HCT116 (cell line): ENCODE measurements at regions not wholly inside any gene's neighbourhood (a gene's known extent, or its start where the extent isn't known, plus 50 kb on each side); places are given as distances from the start of the nearest gene placed in this dataset.

ENCODE experiments used
- ATAC-seq: fragments of 200-7000 bp; cut with Tn5 transposase; 2 replicates; pipeline ENCODE4 v1.9.1; 2020; ENCODE audit warnings: mild to moderate bottlenecking, moderate library complexity
- BruUV-seq: library from RNA; stranded (reverse); fragments of 400-500 nt; replicated peaks from 2 replicates; lab custom pipeline; 2021; lab: Mats Ljungman, UMichigan
- CTCF ChIA-PET: fragments of 300-600 bp; sonication (Branson Sonifier 250); formaldehyde crosslinking; loops from one replicate; lab custom pipeline; 2021; ENCODE audit warnings: antibody characterized with exemption; lab: Charles Lee
- POLR2A ChIA-PET: fragments of 300-600, 350-600 bp; sonication (Branson Sonifier 250); formaldehyde crosslinking; loops from one replicate; lab custom pipeline; 2021; ENCODE audit warnings: antibody characterized with exemption; lab: Charles Lee
- RAD21 ChIA-PET, 2 experiments: fragments of 300-600 bp; sonication (Branson Sonifier 250); formaldehyde crosslinking; loops; one replicate each; lab custom pipeline; 2023; ENCODE audit warnings: low total read pairs in 2 of 2; ENCODE audit not compliant: uncharacterized antibody in 2 of 2, unreplicated experiment in 2 of 2, low non-redundant PET in 1 of 2; lab: Charles Lee
- DNase-seq: peaks from one replicate; pipeline ENCODE4 v3.0.0-alpha.2; 2010; ENCODE audit warnings: low read depth, low spot score
- H2AFZ ChIP-seq: fragments of 200-600 bp; shearing (Covaris generic), sonication (generic); 2 replicates; pipeline ENCODE4 v1.6.1; 2017; ENCODE audit warnings: low read depth, mixed run types, mixed read lengths, antibody characterized with exemption, low read length; ENCODE audit not compliant: poor library complexity, severe bottlenecking
- H3K27ac ChIP-seq: 2 replicates; pipeline ENCODE4 v1.5.1; 2012; ENCODE audit warnings: low read depth, low read length
- H3K27me3 ChIP-seq: fragments of 200-600 bp; sonication (generic); 2 replicates; pipeline ENCODE4 v1.6.1; 2016; ENCODE audit warnings: mixed run types, low read length, mixed read lengths; ENCODE audit not compliant: insufficient read depth
- H3K36me3 ChIP-seq, 2 experiments: fragments of 200-500 bp in 1 of 2; fragments of 200-600 bp in 1 of 2; sonication (Bioruptor generic) in 1 of 2; sonication (generic) in 1 of 2; 2 replicates each; pipeline versions ENCODE4 v1.5.1 to v1.6.1; 2014 to 2016; ENCODE audit warnings: low read length in 2 of 2, inconsistent platforms in 1 of 2, mixed read lengths in 1 of 2, mixed run types in 1 of 2; ENCODE audit not compliant: insufficient read depth in 2 of 2, control insufficient read depth in 1 of 2
- H3K4me1 ChIP-seq, 2 experiments: fragments of 200-600 bp in 1 of 2; sonication (generic) in 1 of 2; 2 replicates each; pipeline versions ENCODE4 v1.5.1 to v1.6.1; 2012 to 2017; ENCODE audit warnings: low read length in 2 of 2, inconsistent platforms in 1 of 2, mild to moderate bottlenecking in 1 of 2, mixed read lengths in 1 of 2, mixed run types in 1 of 2, moderate library complexity in 1 of 2; ENCODE audit not compliant: insufficient read depth in 2 of 2, control insufficient read depth in 1 of 2
- H3K4me2 ChIP-seq: fragments of 200-600 bp; sonication (generic); 2 replicates; pipeline ENCODE4 v1.6.1; 2017; ENCODE audit warnings: mixed run types, low read length, mixed read lengths
- H3K4me3 ChIP-seq, 2 experiments: fragments of 200-600 bp in 1 of 2; sonication (generic) in 1 of 2; replicated peaks in 1 of 2; 2 replicates each; pipeline ENCODE4 v1.5.1; 2011 to 2016; ENCODE audit warnings: low read length in 2 of 2, control low read depth in 1 of 2, low read depth in 1 of 2, mild to moderate bottlenecking in 1 of 2, mixed read lengths in 1 of 2, mixed run types in 1 of 2
- H3K79me2 ChIP-seq: fragments of 200-600 bp; sonication (generic); 2 replicates; pipeline ENCODE4 v1.6.1; 2017; ENCODE audit warnings: mild to moderate bottlenecking, mixed run types, low read length, moderate library complexity, mixed read lengths; ENCODE audit not compliant: insufficient read depth
- H3K9ac ChIP-seq: fragments of 200-600 bp; sonication (generic); 2 replicates; pipeline ENCODE4 v1.6.1; 2016; ENCODE audit warnings: low read length, mixed read lengths
- H3K9me2 ChIP-seq: fragments of 200-600 bp; sonication (generic), shearing (Covaris generic); 2 replicates; pipeline ENCODE4 v1.6.1; 2017; ENCODE audit warnings: mixed run types, mild to moderate bottlenecking, moderate library complexity; ENCODE audit not compliant: insufficient read depth
- H3K9me3 ChIP-seq, 2 experiments: fragments of 200-500 bp in 1 of 2; fragments of 200-600 bp in 1 of 2; sonication (Bioruptor generic) in 1 of 2; sonication (generic) in 1 of 2; 2 replicates each; pipeline ENCODE4 v1.6.1; 2014 to 2017; ENCODE audit warnings: low read length in 2 of 2, mixed read lengths in 2 of 2, inconsistent platforms in 1 of 2, low read depth in 1 of 2, mild to moderate bottlenecking in 1 of 2, mixed run types in 1 of 2, moderate library complexity in 1 of 2; ENCODE audit not compliant: control insufficient read depth in 1 of 2, insufficient read depth in 1 of 2
- H4K20me1 ChIP-seq: fragments of 200-600 bp; sonication (generic), shearing (Covaris generic); 2 replicates; pipeline ENCODE4 v1.6.1; 2017; ENCODE audit warnings: mixed run types, mild to moderate bottlenecking, moderate library complexity; ENCODE audit not compliant: insufficient read depth
- ATF3 ChIP-seq: IDR thresholded peaks from 2 replicates; pipeline ENCODE4 v1.6.1; 2012
- CBX3 ChIP-seq: IDR thresholded peaks from 2 replicates; pipeline ENCODE4 v1.6.1; 2012; ENCODE audit warnings: low read depth
- EZH2 ChIP-seq: fragments of 200-600 bp; sonication (generic); IDR thresholded peaks from 2 replicates; pipeline ENCODE4 v1.6.1; 2017; ENCODE audit warnings: antibody characterized with exemption, mixed run types
- EZH2phosphoT487 ChIP-seq: fragments of 200-600 bp; IDR thresholded peaks from 2 replicates; pipeline ENCODE4 v1.6.1; 2018; ENCODE audit warnings: antibody characterized with exemption, borderline replicate concordance
- POLR2AphosphoS5 ChIP-seq: IDR thresholded peaks from 2 replicates; pipeline ENCODE4 v1.6.1; 2011; ENCODE audit warnings: mild to moderate bottlenecking, low read depth, low read length, moderate library complexity
- RAD21 ChIP-seq: IDR thresholded peaks from 2 replicates; pipeline ENCODE4 v1.6.1; 2012; ENCODE audit warnings: low read depth, mild to moderate bottlenecking
- REST ChIP-seq: IDR thresholded peaks from 2 replicates; pipeline ENCODE4 v1.6.1; 2012; ENCODE audit warnings: low read depth
- SRF ChIP-seq: IDR thresholded peaks from 2 replicates; pipeline ENCODE4 v1.6.1; 2012; ENCODE audit warnings: low read depth
- ZNF274 ChIP-seq: fragments of 200-500 bp; sonication (Bioruptor generic); IDR thresholded peaks from 2 replicates; pipeline ENCODE4 v1.6.1; 2014; ENCODE audit warnings: mild to moderate bottlenecking, low read depth, low read length, inconsistent platforms
- intact Hi-C: fragments of 100-400 bp; cut with micrococcal nuclease; formaldehyde crosslinking; loops from 2 replicates; pipeline ENCODE4 v1.10.0; 2022

DNA sequence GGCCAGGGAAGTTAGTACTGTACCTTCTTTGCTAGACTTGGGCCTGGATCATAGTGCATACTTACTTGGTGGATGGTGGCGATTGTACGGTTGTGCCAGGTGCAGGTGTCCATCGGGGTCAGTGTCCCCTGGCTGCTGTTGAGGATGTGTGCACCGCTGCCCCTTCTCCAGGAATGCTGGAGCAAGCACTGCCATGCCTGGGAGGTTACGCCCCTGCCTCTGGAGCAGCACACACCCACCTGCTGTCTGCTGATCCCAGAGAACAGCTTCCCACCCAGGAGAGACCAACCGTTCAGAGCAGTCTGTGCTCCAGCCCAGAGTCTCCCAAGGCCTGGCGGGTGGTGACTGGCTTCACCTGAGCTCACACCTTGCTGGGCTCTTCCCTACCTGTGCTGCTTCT is 286.8 kb upstream of the HS6ST1 start:
- H3K27ac ChIP-seq = no peak overlapping the region
- CTCF ChIA-PET = no interaction called here
- POLR2A ChIA-PET = no interaction called here
- DNase-seq (no peak), ATAC-seq (no peak)
- BruUV-seq = no TSS peak
- H3K27me3 ChIP-seq = no peaks in the 10 kb centered on the region
- RAD21 ChIA-PET = no interaction called here
- no peaks in the 10 kb centered on the region for H3K79me2 ChIP-seq
- no peaks in the 10 kb centered on the region for H3K9me2 ChIP-seq
- TF ChIP-seq POLR2AphosphoS5 = no peak
- no peaks in the 10 kb centered on the region for H3K4me1 ChIP-seq
- H3K4me2 ChIP-seq = no peak overlapping the region
- H4K20me1 ChIP-seq = no peaks in the 10 kb centered on the region
- H3K36me3 ChIP-seq = no peaks in the 10 kb centered on the region
- intact Hi-C loops = no loop called here
- no peak overlapping the region for H3K9ac ChIP-seq
- no peak overlapping the region for H2AFZ ChIP-seq
- H3K4me3 ChIP-seq = no peak overlapping the region
- H3K9me3 ChIP-seq = no peaks in the 10 kb centered on the region

DNA sequence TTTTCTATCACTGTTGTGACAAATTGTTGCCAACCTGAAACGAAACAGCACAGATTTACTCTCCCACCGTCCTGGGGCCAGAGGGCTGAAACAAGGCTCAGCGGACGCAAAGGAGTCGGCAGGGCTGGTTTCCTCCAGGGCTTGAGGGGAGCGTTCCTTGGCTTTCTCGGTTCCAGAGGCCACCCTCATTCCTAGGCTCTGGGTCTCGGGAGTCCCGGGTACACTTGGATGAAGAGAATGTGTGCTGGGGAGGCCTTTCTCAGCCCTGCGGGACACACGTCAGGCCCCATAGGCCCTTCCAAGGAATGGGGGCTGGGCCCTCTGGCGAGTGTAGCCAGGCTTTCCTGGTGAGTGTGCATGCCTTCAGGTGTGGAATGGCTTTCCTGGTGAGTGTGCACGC is 287.3 kb upstream of the HS6ST1 start:
- CTCF ChIA-PET = no interaction called here
- TF ChIP-seq RAD21 = no peak
- TF ChIP-seq, all 23 proteins: peak for 0
- ATAC-seq (no peak), DNase-seq (no peak)
- Histone ChIP-seq H3K4me2 (no peak overlapping the region), H3K79me2 (no peaks in the 10 kb centered on the region), H3K9ac (no peak overlapping the region), H3K9me3 (no peaks in the 10 kb centered on the region), H4K20me1 (no peaks in the 10 kb centered on the region), H3K27ac (no peak overlapping the region), H2AFZ (no peak overlapping the region), H3K4me1 (no peaks in the 10 kb centered on the region), H3K9me2 (no peaks in the 10 kb centered on the region), H3K36me3 (no peaks in the 10 kb centered on the region), H3K27me3 (no peaks in the 10 kb centered on the region), H3K4me3 (no peak overlapping the region)
- BruUV-seq = no TSS peak
- ChIA-PET POLR2A (no interaction called here), RAD21 (no interaction called here)
- intact Hi-C loops = no loop called here

GRCh38 chr2:128606837-128607236 is 288.2 kb upstream of the HS6ST1 start:
- no peaks in the 10 kb centered on the region for H3K9me2 ChIP-seq
- ChIA-PET CTCF (no interaction called here), RAD21 (no interaction called here), POLR2A (no interaction called here)
- H3K9me3 ChIP-seq = no peaks in the 10 kb centered on the region
- H3K9ac ChIP-seq = no peak overlapping the region
- intact Hi-C loops = no loop called here
- no TSS peak for BruUV-seq
- no peak overlapping the region for H3K4me3 ChIP-seq
- H4K20me1 ChIP-seq = no peaks in the 10 kb centered on the region
- H3K27me3 ChIP-seq = no peaks in the 10 kb centered on the region
- DNase-seq (no peak), ATAC-seq (no peak)
- no peaks in the 10 kb centered on the region for H3K36me3 ChIP-seq
- H3K79me2 ChIP-seq = no peaks in the 10 kb centered on the region
- no peak overlapping the region for H2AFZ ChIP-seq
- no peak overlapping the region for H3K4me2 ChIP-seq
- no peak overlapping the region for H3K27ac ChIP-seq
- H3K4me1 ChIP-seq = no peaks in the 10 kb centered on the region
- TF ChIP-seq CBX3 (no peak), ZNF274 (no peak), ATF3 (no peak), REST (no peak), SRF (no peak), POLR2AphosphoS5 (no peak), EZH2 (no peak), EZH2phosphoT487 (no peak)
